Endothelial cell of umbilical vein (primary cell): ENCODE measurements at regions not wholly inside any gene's neighbourhood (a gene's known extent, or its start where the extent isn't known, plus 50 kb on each side); places are given as distances from the start of the nearest gene placed in this dataset.

Experiments
- BruUV-seq: library from RNA; stranded (reverse); fragments of 400-500 nt; replicated peaks from 2 replicates; lab custom pipeline; 2021; lab: Mats Ljungman, UMichigan
- CTCF ChIA-PET: fragments of 300-600, 350-600 bp; sonication (Branson Sonifier 250); formaldehyde crosslinking; loops from one replicate; lab custom pipeline; 2021; ENCODE audit warnings: antibody characterized with exemption, inconsistent platforms; lab: Charles Lee
- POLR2A ChIA-PET: fragments of 300-600, 350-600 bp; sonication (Branson Sonifier 250); formaldehyde crosslinking; loops from one replicate; lab custom pipeline; 2021; ENCODE audit warnings: antibody characterized with exemption, inconsistent platforms; lab: Charles Lee
- DNase-seq: peaks from one replicate; pipeline ENCODE4 v3.0.0-alpha.2; 2011; ENCODE audit warnings: low read depth, low spot score
- FAIRE-seq: peaks from 2 replicates; lab custom pipeline; 2011; peaks lifted over from hg19 to GRCh38; lab: Jason Lieb, UNC
- H2AFZ ChIP-seq: 2 replicates; pipeline ENCODE4 v1.6.0; 2012; ENCODE audit warnings: low read depth, low read length, control low read depth, inconsistent platforms
- H3K27ac ChIP-seq: 2 replicates; pipeline ENCODE4 v1.5.1; 2011; ENCODE audit warnings: low read depth, mild to moderate bottlenecking, control low read depth, low read length, moderate library complexity; ENCODE audit not compliant: insufficient read depth
- H3K27me3 ChIP-seq, 2 experiments: 2 replicates each; pipeline versions ENCODE4 v1.6.0 to v1.6.1; 2011; ENCODE audit warnings: low read length in 2 of 2, mixed read lengths in 1 of 2; ENCODE audit not compliant: control insufficient read depth in 2 of 2, insufficient read depth in 2 of 2
- H3K36me3 ChIP-seq, 2 experiments: 2 replicates in 1 of 2; 3 replicates in 1 of 2; pipeline ENCODE4 v1.5.1; 2011; ENCODE audit warnings: low read length in 2 of 2, mild to moderate bottlenecking in 1 of 2, moderate library complexity in 1 of 2; ENCODE audit not compliant: control insufficient read depth in 2 of 2, insufficient read depth in 2 of 2; ENCODE audit errors: extremely low read depth in 1 of 2
- H3K4me1 ChIP-seq: 3 replicates; pipeline ENCODE4 v1.5.1; 2011; ENCODE audit warnings: mild to moderate bottlenecking, low read length; ENCODE audit not compliant: control insufficient read depth, insufficient read depth; ENCODE audit errors: extremely low read depth
- H3K4me2 ChIP-seq: 2 replicates; pipeline ENCODE4 v1.6.1; 2011; ENCODE audit warnings: low read length, control low read depth, mixed read lengths; ENCODE audit not compliant: insufficient read depth
- H3K4me3 ChIP-seq, 3 experiments: fragments of 200-600 bp in 1 of 3; sonication (generic), shearing (Covaris generic) in 1 of 3; replicated peaks in 1 of 3; 2 replicates each; pipeline ENCODE4 v1.5.1; 2011 to 2016; ENCODE audit warnings: control low read depth in 3 of 3, low read length in 3 of 3, mild to moderate bottlenecking in 2 of 3, inconsistent platforms in 1 of 3, low read depth in 1 of 3, moderate library complexity in 1 of 3; ENCODE audit not compliant: insufficient read depth in 1 of 3
- H3K79me2 ChIP-seq: 2 replicates; pipeline ENCODE4 v1.6.0; 2012; ENCODE audit warnings: low read length, inconsistent platforms; ENCODE audit not compliant: control insufficient read depth, insufficient read depth
- H3K9ac ChIP-seq: replicated peaks from 2 replicates; pipeline ENCODE3; 2011; ENCODE audit warnings: low read length, control low read depth; ENCODE audit not compliant: insufficient read depth; ENCODE audit errors: extremely low read depth
- H3K9me1 ChIP-seq: replicated peaks from 3 replicates; pipeline ENCODE4 v1.6.0; 2011; ENCODE audit warnings: mild to moderate bottlenecking, low read length; ENCODE audit not compliant: control insufficient read depth, insufficient read depth; ENCODE audit errors: extremely low read depth
- H3K9me3 ChIP-seq: replicated peaks from 2 replicates; pipeline ENCODE4 v1.5.1; 2012; ENCODE audit warnings: low read length, inconsistent platforms; ENCODE audit not compliant: control insufficient read depth, insufficient read depth
- H4K20me1 ChIP-seq: replicated peaks from 2 replicates; pipeline ENCODE3; 2011; ENCODE audit warnings: mild to moderate bottlenecking, low read length; ENCODE audit not compliant: control insufficient read depth, insufficient read depth; ENCODE audit errors: extremely low read depth
- EZH2 ChIP-seq: IDR thresholded peaks from 2 replicates; pipeline ENCODE4 v1.6.1; 2012; ENCODE audit warnings: borderline replicate concordance, low read depth, mild to moderate bottlenecking, moderate library complexity, low read length, inconsistent platforms; ENCODE audit not compliant: severe bottlenecking
- FOS ChIP-seq: IDR thresholded peaks from 2 replicates; pipeline ENCODE4 v1.6.1; 2011; ENCODE audit warnings: mild to moderate bottlenecking, low read length, moderate library complexity, borderline replicate concordance; ENCODE audit not compliant: insufficient read depth
- GATA2 ChIP-seq: IDR thresholded peaks from 2 replicates; pipeline ENCODE4 v1.7.0; 2011; ENCODE audit warnings: low read depth, mild to moderate bottlenecking, moderate library complexity, mixed read lengths, low read length; ENCODE audit not compliant: insufficient read length, insufficient read depth
- JUN ChIP-seq: IDR thresholded peaks from 2 replicates; pipeline ENCODE4 v1.6.1; 2011; ENCODE audit warnings: borderline replicate concordance, low read depth; ENCODE audit not compliant: insufficient read length, insufficient read depth
- MYC ChIP-seq: IDR thresholded peaks from one replicate; pipeline ENCODE4 v1.6.1; 2011; ENCODE audit warnings: mild to moderate bottlenecking, low read depth, low read length
- POLR2A ChIP-seq: IDR thresholded peaks from 2 replicates; pipeline ENCODE4 v1.6.1; 2012; ENCODE audit warnings: low read depth, mild to moderate bottlenecking, control low read depth, low read length
- POLR2AphosphoS5 ChIP-seq: IDR thresholded peaks from 2 replicates; pipeline ENCODE4 v1.6.1; 2012; ENCODE audit warnings: low read depth, mild to moderate bottlenecking, control low read depth, low read length, moderate library complexity; ENCODE audit not compliant: insufficient read depth
- dilution Hi-C: fragments of 300-500 bp; cut with MboI; formaldehyde crosslinking; loops from one replicate; pipeline ENCODE4 v1.15.0; 2019; ENCODE audit warnings: low sequenced_read_pairs; ENCODE audit not compliant: extremely low pct_ligation_motif_present
- intact Hi-C: fragments of 100-400 bp; cut with micrococcal nuclease; formaldehyde crosslinking; loops from one replicate; pipeline ENCODE4 v1.10.0; 2022
- TF ChIP-seq, protein P1 (sequence below), 2 donors: IDR thresholded peaks; 1 replicate in 1 of 2; 2 replicates in 1 of 2; pipeline ENCODE4 v1.5.1; 2011; ENCODE audit warnings: low read length in 2 of 2, mild to moderate bottlenecking in 2 of 2, moderate library complexity in 2 of 2, control low read depth in 1 of 2, inconsistent platforms in 1 of 2, low read depth in 1 of 2; ENCODE audit not compliant: insufficient read depth in 1 of 2; ENCODE audit errors: extremely low read depth in 1 of 2
- TF ChIP-seq, protein P2 (sequence below): IDR thresholded peaks from 2 replicates; pipeline ENCODE4 v1.6.1; 2011; ENCODE audit not compliant: insufficient read depth, insufficient read length

DNA sequence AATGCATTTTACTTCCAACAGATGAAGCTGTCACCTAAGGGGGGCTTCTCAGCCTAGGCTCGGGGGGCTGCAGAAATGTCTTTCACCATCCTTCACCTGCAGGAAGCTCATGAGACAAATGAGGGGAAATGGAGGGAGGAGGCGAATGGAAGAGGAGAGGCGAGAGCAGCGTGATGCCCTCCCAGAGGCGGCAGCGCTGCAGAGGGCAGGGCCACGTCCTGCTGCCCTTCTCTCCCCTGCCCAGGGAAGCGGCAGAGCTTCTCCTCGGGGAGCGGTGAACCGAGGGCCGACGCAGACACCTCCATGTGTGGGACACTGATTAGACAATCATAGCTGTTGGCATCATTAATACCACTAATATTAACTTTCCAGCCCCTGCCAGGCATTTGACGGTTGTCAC is 78.3 kb downstream of the SERPINA3 start:
- CTCF ChIA-PET = interaction anchor here (0.6 to 5.1 kb wide), 16 partner anchors 8 to 1304 kb away, joined by 3 to 69 read pairs (median 4); partner anchors contain the start of gene GSC
- FAIRE-seq (no peak), DNase-seq (no peak)
- Histone ChIP-seq H3K9me1 (no peaks in the 10 kb centered on the region), H3K27ac (no peak overlapping the region), H3K4me3 (no peak overlapping the region), H3K4me2 (no peak overlapping the region), H3K27me3 (peaks cover 0 to 2% of the 10 kb centered on the region in 2 experiments), H3K9me3 (no peaks in the 10 kb centered on the region), H3K4me1 (no peaks in the 10 kb centered on the region), H2AFZ (no peak overlapping the region), H3K79me2 (no peaks in the 10 kb centered on the region), H3K36me3 (no peaks in the 10 kb centered on the region), H3K9ac (no peak overlapping the region), H4K20me1 (no peaks in the 10 kb centered on the region)
- intact Hi-C loops = no loop called here
- BruUV-seq = no TSS peak
- TF ChIP-seq POLR2A (no peak), MYC (no peak), EZH2 (no peak), FOS (no peak), GATA2 (no peak), JUN (no peak), POLR2AphosphoS5 (no peak)
- TF ChIP-seq, protein P1, sequence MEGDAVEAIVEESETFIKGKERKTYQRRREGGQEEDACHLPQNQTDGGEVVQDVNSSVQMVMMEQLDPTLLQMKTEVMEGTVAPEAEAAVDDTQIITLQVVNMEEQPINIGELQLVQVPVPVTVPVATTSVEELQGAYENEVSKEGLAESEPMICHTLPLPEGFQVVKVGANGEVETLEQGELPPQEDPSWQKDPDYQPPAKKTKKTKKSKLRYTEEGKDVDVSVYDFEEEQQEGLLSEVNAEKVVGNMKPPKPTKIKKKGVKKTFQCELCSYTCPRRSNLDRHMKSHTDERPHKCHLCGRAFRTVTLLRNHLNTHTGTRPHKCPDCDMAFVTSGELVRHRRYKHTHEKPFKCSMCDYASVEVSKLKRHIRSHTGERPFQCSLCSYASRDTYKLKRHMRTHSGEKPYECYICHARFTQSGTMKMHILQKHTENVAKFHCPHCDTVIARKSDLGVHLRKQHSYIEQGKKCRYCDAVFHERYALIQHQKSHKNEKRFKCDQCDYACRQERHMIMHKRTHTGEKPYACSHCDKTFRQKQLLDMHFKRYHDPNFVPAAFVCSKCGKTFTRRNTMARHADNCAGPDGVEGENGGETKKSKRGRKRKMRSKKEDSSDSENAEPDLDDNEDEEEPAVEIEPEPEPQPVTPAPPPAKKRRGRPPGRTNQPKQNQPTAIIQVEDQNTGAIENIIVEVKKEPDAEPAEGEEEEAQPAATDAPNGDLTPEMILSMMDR (IDR thresholded peaks at IDR 0.05; ENCODE audit: extremely low read depth in 1 of 2, insufficient read depth in 1 of 2, low read depth in 1 of 2, low read length in 2 of 2) = no peak
- TF ChIP-seq, protein P2, sequence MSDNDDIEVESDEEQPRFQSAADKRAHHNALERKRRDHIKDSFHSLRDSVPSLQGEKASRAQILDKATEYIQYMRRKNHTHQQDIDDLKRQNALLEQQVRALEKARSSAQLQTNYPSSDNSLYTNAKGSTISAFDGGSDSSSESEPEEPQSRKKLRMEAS = no peak
- POLR2A ChIA-PET = no interaction called here
- dilution Hi-C loops = no loop called here
